SK-N-MC (cell line): ENCODE measurements at regions not wholly inside any gene's neighbourhood (a gene's known extent, or its start where the extent isn't known, plus 50 kb on each side); places are given as distances from the start of the nearest gene placed in this dataset.
"Not testable (repeated sequence)": the region's sequence is repeated elsewhere in the genome, so short reads cannot be mapped to it uniquely, and the experiment has no call there.

Experiments used
- DNase-seq: peaks from one replicate; pipeline ENCODE4 v3.0.0-alpha.2; 2011; ENCODE audit warnings: low read depth, low spot score
- H3K27ac ChIP-seq: fragments of 200-600 bp; sonication (generic); 2 replicates; pipeline ENCODE4 v1.5.1; 2016; ENCODE audit warnings: mixed run types
- H3K36me3 ChIP-seq: fragments of 200-600 bp; sonication (generic); 2 replicates; pipeline ENCODE4 v1.6.1; 2017; ENCODE audit warnings: antibody characterized with exemption, low read length, mixed read lengths; ENCODE audit not compliant: insufficient read depth
- H3K4me3 ChIP-seq: fragments of 200-600 bp; sonication (generic); 2 replicates; pipeline ENCODE4 v1.5.1; 2016
- H3K9ac ChIP-seq: fragments of 200-600 bp; sonication (generic); 2 replicates; pipeline ENCODE4 v1.8.0; 2017; ENCODE audit warnings: mixed run types, mixed read lengths; ENCODE audit not compliant: insufficient read length
- H3K9me3 ChIP-seq: fragments of 200-600 bp; sonication (generic); 2 replicates; pipeline ENCODE4 v1.6.1; 2017; ENCODE audit warnings: low read depth, mild to moderate bottlenecking, antibody characterized with exemption, low read length, moderate library complexity, mixed read lengths
- EZH2 ChIP-seq: fragments of 200-600 bp; sonication (generic); IDR thresholded peaks from one replicate; pipeline ENCODE4 v1.6.1; 2017; ENCODE audit warnings: antibody characterized with exemption
- FOXP2 ChIP-seq: optimal IDR thresholded peaks from 2 replicates; pipeline ENCODE3; 2011; ENCODE audit warnings: mild to moderate bottlenecking, moderate library complexity; ENCODE audit not compliant: insufficient read depth; ENCODE audit errors: extremely low read length, control extremely low read depth
- POLR2AphosphoS5 ChIP-seq: IDR thresholded peaks from 2 replicates; pipeline ENCODE4 v1.6.1; 2012; ENCODE audit warnings: mild to moderate bottlenecking, low read depth, low read length, borderline replicate concordance

DNA sequence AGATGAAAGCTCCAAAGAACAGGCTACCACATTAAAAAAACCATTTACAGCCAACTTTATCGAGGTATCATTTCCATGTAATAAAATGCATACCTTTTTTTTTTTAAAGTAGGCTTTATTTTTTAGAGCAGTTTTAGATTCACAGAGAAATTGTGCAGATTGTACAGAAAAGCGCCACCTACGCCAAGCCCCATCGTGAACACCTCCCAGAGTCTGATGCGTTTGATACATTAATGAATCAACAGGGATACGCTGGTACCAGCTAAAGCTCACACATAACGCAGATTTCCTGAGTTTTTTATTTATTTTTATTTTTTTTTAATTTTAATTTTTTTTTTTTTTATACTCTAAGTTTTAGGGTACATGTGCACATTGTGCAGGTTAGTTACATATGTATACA is 129.9 kb downstream of the KIF26A start:
- Histone ChIP-seq H3K9ac (no peak overlapping the region), H3K36me3 (no peaks in the 10 kb centered on the region), H3K27ac (no peak overlapping the region), H3K9me3 (no peaks in the 10 kb centered on the region), H3K4me3 (no peak overlapping the region)
- TF ChIP-seq POLR2AphosphoS5 (no peak), FOXP2 (no peak), EZH2 (no peak)
- DNase-seq: no peak

GRCh38 chr14:104268725-104269436 is 130.5 kb downstream of the KIF26A start:
- no peaks in the 10 kb centered on the region for H3K36me3 ChIP-seq
- TF ChIP-seq FOXP2 (no peak), EZH2 (no peak), POLR2AphosphoS5 (no peak)
- H3K9me3 ChIP-seq: no peaks in the 10 kb centered on the region
- H3K9ac ChIP-seq: no peak overlapping the region
- no peak for DNase-seq
- H3K4me3 ChIP-seq: no peak overlapping the region
- no peak overlapping the region for H3K27ac ChIP-seq

GRCh38 chr14:104269511-104270241 is 131.3 kb downstream of the KIF26A start:
- DNase-seq, H3K9me3 ChIP-seq, H3K36me3 ChIP-seq, H3K4me3 ChIP-seq, H3K9ac ChIP-seq, H3K27ac ChIP-seq: not testable (repeated sequence)

DNA sequence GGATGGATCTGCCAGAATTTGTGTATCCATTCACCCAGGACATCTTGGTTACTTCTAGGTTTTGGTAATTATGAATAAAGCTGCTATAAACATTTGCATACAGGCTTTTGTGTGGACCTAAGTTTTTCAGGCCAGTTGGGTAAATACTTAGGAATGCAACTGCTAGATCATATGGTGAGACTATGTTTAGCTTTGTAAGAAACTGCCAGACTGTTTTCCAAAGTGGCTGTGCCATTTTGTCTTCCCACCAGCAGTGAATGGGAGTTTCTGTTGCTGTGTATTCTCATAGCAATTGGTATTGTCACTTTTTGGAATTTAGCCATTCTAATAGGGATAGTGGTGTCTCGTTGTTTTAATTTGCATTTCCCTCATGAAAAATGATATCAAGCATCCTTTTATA is 133.0 kb downstream of the KIF26A start:
- no peak overlapping the region for H3K4me3 ChIP-seq
- no peaks in the 10 kb centered on the region for H3K9me3 ChIP-seq
- no peak for DNase-seq
- H3K36me3 ChIP-seq: no peaks in the 10 kb centered on the region
- no peak overlapping the region for H3K27ac ChIP-seq
- TF ChIP-seq EZH2 (no peak), FOXP2 (no peak), POLR2AphosphoS5 (no peak)
- H3K9ac ChIP-seq: no peak overlapping the region

GRCh38 chr14:104274806-104275205 is 136.4 kb downstream of the KIF26A start:
- no peak overlapping the region for H3K9ac ChIP-seq
- TF ChIP-seq FOXP2 (no peak), EZH2 (no peak), POLR2AphosphoS5 (no peak)
- no peak overlapping the region for H3K4me3 ChIP-seq
- DNase-seq: no peak
- H3K9me3 ChIP-seq: no peaks in the 10 kb centered on the region
- no peak overlapping the region for H3K27ac ChIP-seq
- H3K36me3 ChIP-seq: no peaks in the 10 kb centered on the region

- DNase-seq: no peak
- H3K27ac ChIP-seq: no peak overlapping the region
- H3K9ac ChIP-seq: no peak overlapping the region
- no peaks in the 10 kb centered on the region for H3K36me3 ChIP-seq
- H3K4me3 ChIP-seq: no peak overlapping the region
- TF ChIP-seq EZH2 (no peak), POLR2AphosphoS5 (no peak), FOXP2 (no peak)
- no peaks in the 10 kb centered on the region for H3K9me3 ChIP-seq
Measured at GRCh38 chr14:104277416-104278213, 139.2 kb downstream of the KIF26A start.

GRCh38 chr14:104278214-104278534 is 139.8 kb downstream of the KIF26A start:
- H3K27ac ChIP-seq: no peak overlapping the region

GRCh38 chr14:104280085-104280901 is 141.9 kb downstream of the KIF26A start:
- no peaks in the 10 kb centered on the region for H3K36me3 ChIP-seq
- no peak overlapping the region for H3K9ac ChIP-seq
- no peak overlapping the region for H3K4me3 ChIP-seq
- no peak for TF ChIP-seq POLR2AphosphoS5
- TF ChIP-seq FOXP2: no peak
- no peak for TF ChIP-seq EZH2
- H3K27ac ChIP-seq: no peak overlapping the region
- DNase-seq: no peak
- no peaks in the 10 kb centered on the region for H3K9me3 ChIP-seq

More at GRCh38 chr14:104278214-104278534, 139.8 kb downstream of the KIF26A start:
- TF ChIP-seq FOXP2: no peak
- no peak for TF ChIP-seq EZH2
- no peak for TF ChIP-seq POLR2AphosphoS5
- DNase-seq: no peak
- H3K9me3 ChIP-seq: no peaks in the 10 kb centered on the region
- H3K9ac ChIP-seq: no peak overlapping the region
- H3K36me3 ChIP-seq: no peaks in the 10 kb centered on the region
- no peak overlapping the region for H3K4me3 ChIP-seq
